DND-41 (cell line): ENCODE measurements at regions not wholly inside any gene's neighbourhood (a gene's known extent, or its start where the extent isn't known, plus 50 kb on each side); places are given as distances from the start of the nearest gene placed in this dataset.

Experiments used
- CTCF ChIP-seq: IDR thresholded peaks from 2 replicates; pipeline ENCODE4 v1.5.1; 2012; ENCODE audit warnings: borderline replicate concordance, low read length, moderate library complexity, mild to moderate bottlenecking; ENCODE audit not compliant: poor library complexity, severe bottlenecking; ENCODE audit errors: extremely low read depth
- EZH2 ChIP-seq: IDR thresholded peaks from 3 replicates; pipeline ENCODE4 v1.6.1; 2012; ENCODE audit warnings: borderline replicate concordance, low read depth, mild to moderate bottlenecking, moderate library complexity, low read length, inconsistent platforms; ENCODE audit not compliant: severe bottlenecking

- TF ChIP-seq CTCF: no peak
- no peak for TF ChIP-seq EZH2
Observed at GRCh38 chr1:37272626-37273025, 201.8 kb upstream of the ZC3H12A start.
